ENCODE measurements at regions not wholly inside any gene's neighbourhood (a gene's known extent, or its start where the extent isn't known, plus 50 kb on each side); places are given as distances from the start of the nearest gene placed in this dataset.

DNA sequence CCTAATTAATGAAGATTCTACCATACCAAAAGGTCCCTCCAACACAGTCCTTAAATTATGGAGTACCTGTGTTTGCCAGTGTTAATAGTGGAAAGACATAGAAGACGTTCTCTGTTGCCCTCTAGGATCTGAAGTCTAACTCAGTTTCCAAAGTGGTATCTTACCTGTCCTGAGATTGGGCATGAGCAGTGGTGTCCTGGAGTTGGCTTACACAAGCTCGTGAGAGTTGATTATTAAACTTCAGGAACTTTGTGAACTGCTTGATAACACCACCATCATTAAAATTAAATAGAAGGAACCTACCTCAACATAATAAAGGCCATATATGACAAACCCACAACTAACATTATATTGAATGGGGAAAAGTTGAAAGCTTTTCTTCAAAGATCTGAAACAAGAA, 60.9 kb upstream of the SMARCA2 start:
- TF ChIP-seq, protein P1, sequence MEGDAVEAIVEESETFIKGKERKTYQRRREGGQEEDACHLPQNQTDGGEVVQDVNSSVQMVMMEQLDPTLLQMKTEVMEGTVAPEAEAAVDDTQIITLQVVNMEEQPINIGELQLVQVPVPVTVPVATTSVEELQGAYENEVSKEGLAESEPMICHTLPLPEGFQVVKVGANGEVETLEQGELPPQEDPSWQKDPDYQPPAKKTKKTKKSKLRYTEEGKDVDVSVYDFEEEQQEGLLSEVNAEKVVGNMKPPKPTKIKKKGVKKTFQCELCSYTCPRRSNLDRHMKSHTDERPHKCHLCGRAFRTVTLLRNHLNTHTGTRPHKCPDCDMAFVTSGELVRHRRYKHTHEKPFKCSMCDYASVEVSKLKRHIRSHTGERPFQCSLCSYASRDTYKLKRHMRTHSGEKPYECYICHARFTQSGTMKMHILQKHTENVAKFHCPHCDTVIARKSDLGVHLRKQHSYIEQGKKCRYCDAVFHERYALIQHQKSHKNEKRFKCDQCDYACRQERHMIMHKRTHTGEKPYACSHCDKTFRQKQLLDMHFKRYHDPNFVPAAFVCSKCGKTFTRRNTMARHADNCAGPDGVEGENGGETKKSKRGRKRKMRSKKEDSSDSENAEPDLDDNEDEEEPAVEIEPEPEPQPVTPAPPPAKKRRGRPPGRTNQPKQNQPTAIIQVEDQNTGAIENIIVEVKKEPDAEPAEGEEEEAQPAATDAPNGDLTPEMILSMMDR (optimal IDR thresholded peaks at IDR 0.05 in 1 of 3, IDR thresholded peaks at IDR 0.05 in 1 of 3, conservative IDR thresholded peaks at IDR 0.05 in 1 of 3; ENCODE audit: extremely low read depth in 1 of 3, insufficient read depth in 2 of 3, low read length in 3 of 3) = no peak
- TF ChIP-seq EZH2 (IDR thresholded peaks at IDR 0.05; ENCODE audit: low read length) = no peak
